Gastroesophageal sphincter (tissue), 4 donors: ENCODE measurements at regions not wholly inside any gene's neighbourhood (a gene's known extent, or its start where the extent isn't known, plus 50 kb on each side); places are given as distances from the start of the nearest gene placed in this dataset.

Source experiments
- ATAC-seq: fragments of 150-250 bp; one replicate; pipeline ENCODE4 v1.9.1; 2016; ENCODE audit warnings: mild to moderate bottlenecking, moderate library complexity
- H3K27ac ChIP-seq, 4 donors: fragments of 200-600 bp; sonication (generic) in 3 of 4; 1 replicate in 3 of 4; 2 replicates in 1 of 4; pipeline ENCODE4 v1.5.1; 2016 to 2019
- H3K27me3 ChIP-seq: fragments of 200-600 bp; sonication (generic); one replicate; pipeline ENCODE4 v1.5.1; 2019
- H3K36me3 ChIP-seq, 2 donors: fragments of 200-600 bp; sonication (generic); one replicate each; pipeline ENCODE4 v1.5.1; 2019; ENCODE audit warnings: control low read depth in 1 of 2
- H3K4me1 ChIP-seq, 3 donors: fragments of 200-600 bp; sonication (generic); 1 replicate in 2 of 3; 2 replicates in 1 of 3; pipeline ENCODE4 v1.5.1; 2016 to 2019; ENCODE audit warnings: control low read depth in 2 of 3
- H3K4me3 ChIP-seq, 2 donors: fragments of 200-600 bp; sonication (generic); one replicate each; pipeline ENCODE4 v1.5.1; 2019; ENCODE audit warnings: mild to moderate bottlenecking in 1 of 2, moderate library complexity in 1 of 2
- H3K9me3 ChIP-seq, 3 donors: fragments of 200-600 bp; sonication (generic); one replicate each; pipeline ENCODE4 v1.5.1; 2017 to 2019; ENCODE audit warnings: control low read depth in 2 of 3
- CTCF ChIP-seq, 4 experiments: fragments of 200-600 bp in 2 of 4; fragments of 450-650 bp in 2 of 4; sonication (generic) in 1 of 4; IDR thresholded peaks; one replicate each; pipeline ENCODE4 v1.5.1; 2017 to 2019; ENCODE audit warnings: antibody characterized with exemption in 4 of 4, mild to moderate bottlenecking in 2 of 4, moderate library complexity in 2 of 4
- EP300 ChIP-seq: sonication (generic); formaldehyde crosslinking; IDR thresholded peaks from one replicate; pipeline ENCODE4 v1.6.1; 2017; ENCODE audit warnings: antibody characterized with exemption, mild to moderate bottlenecking
- POLR2A ChIP-seq, 2 donors: fragments of 450-650 bp; IDR thresholded peaks; one replicate each; pipeline ENCODE4 v1.6.1; 2017; ENCODE audit warnings: antibody characterized with exemption in 2 of 2, mild to moderate bottlenecking in 2 of 2, moderate library complexity in 1 of 2
- POLR2AphosphoS5 ChIP-seq: sonication (generic); formaldehyde crosslinking; IDR thresholded peaks from one replicate; pipeline ENCODE4 v1.6.1; 2017; ENCODE audit warnings: antibody characterized with exemption
- WGBS, 2 donors: methylation state at CpG; one replicate each; pipeline ENCODE4 v1.1.5; 2018; ENCODE audit warnings: low coverage in 1 of 2; 5-methylcytosine and 5-hydroxymethylcytosine counted together

DNA sequence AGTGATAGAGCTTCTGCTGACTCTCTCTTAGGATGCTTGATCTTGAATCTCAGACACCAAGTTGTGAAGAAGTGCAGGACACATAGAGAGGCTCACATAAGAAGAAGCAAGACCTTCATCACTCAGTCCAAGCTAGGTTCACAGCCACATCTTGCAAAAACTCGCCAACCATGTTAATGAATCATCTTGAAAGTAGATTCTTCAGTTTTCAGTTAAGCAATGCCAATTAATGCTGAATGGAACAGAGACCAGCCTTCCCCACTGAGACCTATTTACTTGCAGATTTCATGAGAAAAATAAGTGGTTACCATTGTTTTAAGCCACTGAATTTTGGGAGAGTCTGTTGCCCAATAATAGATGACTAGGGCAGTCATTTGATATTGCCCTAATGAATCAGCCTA, 217.7 kb upstream of the EDIL3 start:
- no peak overlapping the region for H3K4me3 ChIP-seq
- no peaks in the 10 kb centered on the region for H3K36me3 ChIP-seq
- no peak for ATAC-seq
- H3K4me1 ChIP-seq, result no peaks in the 10 kb centered on the region
- H3K27ac ChIP-seq, result no peak overlapping the region
- WGBS, 2 donors, result 71 to 77% methylated on average over 1 of the region's 1 CpG
- TF ChIP-seq CTCF (IDR thresholded peaks at IDR 0.05) (no peak), POLR2A (IDR thresholded peaks at IDR 0.05) (no peak), POLR2AphosphoS5 (no peak), EP300 (no peak)
- no peaks in the 10 kb centered on the region for H3K27me3 ChIP-seq
- no peaks in the 10 kb centered on the region for H3K9me3 ChIP-seq

GRCh38 chr5:84599964-84600363, 215.3 kb upstream of the EDIL3 start:
- WGBS, 2 donors, result 71% methylated on average over 3 of the region's 3 CpGs; no CpG with 5 or more reads in 1 of the 2 donors
- no peak overlapping the region for H3K4me3 ChIP-seq
- H3K4me1 ChIP-seq, result no peaks in the 10 kb centered on the region
- no peaks in the 10 kb centered on the region for H3K36me3 ChIP-seq
- no peak for ATAC-seq
- no peak overlapping the region for H3K27ac ChIP-seq
- TF ChIP-seq POLR2AphosphoS5, result no peak
- TF ChIP-seq POLR2A (IDR thresholded peaks at IDR 0.05), result no peak
- TF ChIP-seq EP300, result no peak
- no peak for TF ChIP-seq CTCF (IDR thresholded peaks at IDR 0.05)
- H3K9me3 ChIP-seq, result no peaks in the 10 kb centered on the region
- no peaks in the 10 kb centered on the region for H3K27me3 ChIP-seq

DNA sequence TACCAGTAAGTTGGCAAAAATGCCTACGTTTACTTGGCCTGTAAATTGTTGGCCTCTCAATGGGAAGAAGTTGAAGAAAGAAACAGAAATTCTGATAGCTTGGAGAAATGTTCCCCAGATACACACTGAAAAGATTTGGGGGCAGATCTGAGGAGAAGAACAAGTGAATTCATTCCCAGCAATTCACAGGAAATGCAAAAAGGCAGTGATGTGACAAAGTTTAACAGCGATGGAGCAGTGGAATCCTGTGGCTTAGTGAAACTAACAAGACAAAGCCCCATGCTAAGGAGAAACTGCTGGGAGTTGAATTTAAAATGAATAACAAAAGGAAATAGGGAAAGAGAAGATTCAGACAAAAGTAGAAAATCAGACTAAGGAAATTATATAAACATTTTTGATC, 213.2 kb upstream of the EDIL3 start:
- no peaks in the 10 kb centered on the region for H3K9me3 ChIP-seq
- no peak overlapping the region for H3K4me3 ChIP-seq
- TF ChIP-seq CTCF (IDR thresholded peaks at IDR 0.05) (no peak), POLR2AphosphoS5 (no peak), EP300 (no peak), POLR2A (IDR thresholded peaks at IDR 0.05) (no peak)
- no peaks in the 10 kb centered on the region for H3K27me3 ChIP-seq
- no peak for ATAC-seq
- 63 to 73% methylated on average over 1 to 2 of the region's 2 CpGs for WGBS, 2 donors
- H3K4me1 ChIP-seq, result no peaks in the 10 kb centered on the region
- H3K36me3 ChIP-seq, result no peaks in the 10 kb centered on the region
- no peak overlapping the region for H3K27ac ChIP-seq

GRCh38 chr5:84590629-84591028, 205.9 kb upstream of the EDIL3 start:
- Histone ChIP-seq H3K27me3 (no peaks in the 10 kb centered on the region), H3K27ac (no peak overlapping the region), H3K4me3 (no peak overlapping the region), H3K36me3 (no peaks in the 10 kb centered on the region), H3K4me1 (no peaks in the 10 kb centered on the region), H3K9me3 (no peaks in the 10 kb centered on the region)
- no peak for TF ChIP-seq POLR2AphosphoS5
- no peak for TF ChIP-seq EP300
- TF ChIP-seq CTCF (IDR thresholded peaks at IDR 0.05), result no peak
- no peak for TF ChIP-seq POLR2A (IDR thresholded peaks at IDR 0.05)
- ATAC-seq, result no peak
- WGBS, 2 donors, result 92 to 93% methylated on average over 3 of the region's 3 CpGs

- TF ChIP-seq CTCF (IDR thresholded peaks at IDR 0.05), result no peak
- TF ChIP-seq EP300, result no peak
- TF ChIP-seq POLR2A (IDR thresholded peaks at IDR 0.05), result no peak
- TF ChIP-seq POLR2AphosphoS5, result no peak
- H3K4me1 ChIP-seq, result no peaks in the 10 kb centered on the region
- 40 to 86% methylated on average over 1 of the region's 1 CpG for WGBS, 2 donors
- H3K27me3 ChIP-seq, result no peaks in the 10 kb centered on the region
- no peaks in the 10 kb centered on the region for H3K36me3 ChIP-seq
- H3K4me3 ChIP-seq, result no peak overlapping the region
- H3K27ac ChIP-seq, result no peak overlapping the region
- no peak for ATAC-seq
- no peaks in the 10 kb centered on the region for H3K9me3 ChIP-seq
Observed at GRCh38 chr5:84589926-84590325, 205.2 kb upstream of the EDIL3 start.
